H1 (cell line): ENCODE measurements at regions not wholly inside any gene's neighbourhood (a gene's known extent, or its start where the extent isn't known, plus 50 kb on each side); places are given as distances from the start of the nearest gene placed in this dataset.

ENCODE experiments used
- CTCF ChIA-PET: fragments of 300-600 bp; sonication (Branson Sonifier 250); formaldehyde crosslinking; loops from one replicate; lab custom pipeline; 2021; ENCODE audit not compliant: partially characterized antibody; lab: Charles Lee
- POLR2A ChIA-PET: fragments of 300-600 bp; sonication (Branson Sonifier 250); formaldehyde crosslinking; loops from one replicate; lab custom pipeline; 2021; ENCODE audit warnings: inconsistent platforms; ENCODE audit not compliant: partially characterized antibody; lab: Charles Lee
- DNase-seq, 2 experiments: peaks; one replicate each; pipeline versions ENCODE4 v3.0.0 to v3.0.0-alpha.2; 2010 to 2022; ENCODE audit warnings: low spot score in 2 of 2, low read depth in 1 of 2, mixed read lengths in 1 of 2
- FAIRE-seq: peaks from 2 replicates; lab custom pipeline; 2011; peaks lifted over from hg19 to GRCh38; lab: Jason Lieb, UNC
- H2AFZ ChIP-seq: 2 replicates; pipeline ENCODE4 v1.8.1; 2012; ENCODE audit warnings: low read length, inconsistent platforms
- H2AK5ac ChIP-seq: 2 replicates; pipeline ENCODE4 v1.6.1; 2013; ENCODE audit warnings: low read depth, low read length
- H2BK120ac ChIP-seq: replicated peaks from 2 replicates; pipeline ENCODE3; 2013; ENCODE audit warnings: low read depth, low read length, inconsistent platforms
- H2BK12ac ChIP-seq: 2 replicates; pipeline ENCODE4 v1.6.1; 2013; ENCODE audit warnings: low read depth, low read length
- H2BK15ac ChIP-seq: 2 replicates; pipeline ENCODE4 v1.6.1; 2013; ENCODE audit warnings: low read length
- H2BK20ac ChIP-seq: 2 replicates; pipeline ENCODE4 v1.6.1; 2013; ENCODE audit warnings: low read length
- H2BK5ac ChIP-seq: 2 replicates; pipeline ENCODE4 v1.6.1; 2013; ENCODE audit warnings: low read depth, low read length
- H3K14ac ChIP-seq: 2 replicates; pipeline ENCODE4 v1.6.1; 2013; ENCODE audit warnings: inconsistent platforms; ENCODE audit not compliant: insufficient read length
- H3K18ac ChIP-seq: 2 replicates; pipeline ENCODE4 v1.6.1; 2013; ENCODE audit warnings: low read length; ENCODE audit errors: extremely low read depth
- H3K23ac ChIP-seq: 2 replicates; pipeline ENCODE4 v1.6.1; 2013; ENCODE audit warnings: inconsistent platforms; ENCODE audit not compliant: insufficient read length
- H3K23me2 ChIP-seq: 2 replicates; pipeline ENCODE4 v1.6.1; 2013; ENCODE audit warnings: low read depth, low read length
- H3K27ac ChIP-seq: 2 replicates; pipeline ENCODE4 v1.6.1; 2011; ENCODE audit warnings: low read depth, low read length, inconsistent platforms
- H3K27me3 ChIP-seq, 4 experiments: replicated peaks in 1 of 4; 1 replicate in 1 of 4; 2 replicates in 3 of 4; pipeline versions ENCODE4 v1.6.1 to v1.8.1; 2011 to 2013; ENCODE audit warnings: low read length in 3 of 4, mild to moderate bottlenecking in 3 of 4, inconsistent platforms in 2 of 4, mixed read lengths in 2 of 4, moderate library complexity in 1 of 4; ENCODE audit not compliant: control insufficient read depth in 3 of 4, insufficient read depth in 3 of 4; ENCODE audit errors: extremely low read depth in 1 of 4
- H3K36me3 ChIP-seq, 4 experiments: 2 replicates each; pipeline versions ENCODE4 v1.6.1 to v1.8.1; 2011 to 2013; ENCODE audit warnings: mild to moderate bottlenecking in 4 of 4, low read length in 3 of 4, moderate library complexity in 2 of 4, control low read depth in 1 of 4, inconsistent platforms in 1 of 4; ENCODE audit not compliant: insufficient read depth in 4 of 4, control insufficient read depth in 2 of 4
- H3K4ac ChIP-seq: replicated peaks from 2 replicates; pipeline ENCODE3; 2013; ENCODE audit warnings: low read length, low read depth, mixed read lengths, inconsistent platforms; ENCODE audit not compliant: insufficient read length
- H3K4me1 ChIP-seq, 4 experiments: replicated peaks in 1 of 4; 1 replicate in 1 of 4; 2 replicates in 3 of 4; pipeline versions ENCODE4 v1.6.1 to v1.8.1; 2011 to 2013; ENCODE audit warnings: low read length in 3 of 4, inconsistent platforms in 2 of 4, mixed read lengths in 1 of 4; ENCODE audit not compliant: insufficient read depth in 4 of 4, control insufficient read depth in 3 of 4
- H3K4me2 ChIP-seq, 2 experiments: 2 replicates each; pipeline versions ENCODE4 v1.6.1 to v1.8.1; 2011 to 2013; ENCODE audit warnings: low read depth in 2 of 2, low read length in 2 of 2, control low read depth in 1 of 2, inconsistent platforms in 1 of 2, mild to moderate bottlenecking in 1 of 2; ENCODE audit not compliant: insufficient read depth in 1 of 2
- H3K4me3 ChIP-seq, 4 experiments: fragments of 200-600, 300-600 bp in 1 of 4; sonication (generic), shearing (Covaris generic), sonication (Bioruptor Twin) in 1 of 4; 2 replicates each; pipeline versions ENCODE4 v1.5.1 to v1.8.1; 2011 to 2016; ENCODE audit warnings: low read length in 4 of 4, low read depth in 3 of 4, control low read depth in 2 of 4, inconsistent platforms in 2 of 4, mild to moderate bottlenecking in 2 of 4, mixed read lengths in 1 of 4, moderate library complexity in 1 of 4; ENCODE audit not compliant: insufficient read depth in 2 of 4; ENCODE audit errors: extremely low read depth in 1 of 4
- H3K56ac ChIP-seq: replicated peaks from 2 replicates; pipeline ENCODE3; 2013; ENCODE audit warnings: low read depth, mild to moderate bottlenecking, mixed read lengths, low read length, inconsistent platforms; ENCODE audit not compliant: insufficient read length
- H3K79me1 ChIP-seq: 2 replicates; pipeline ENCODE4 v1.6.1; 2013; ENCODE audit warnings: low read depth, low read length, control low read depth
- H3K79me2 ChIP-seq, 2 experiments: 2 replicates each; pipeline versions ENCODE4 v1.6.1 to v1.8.1; 2012 to 2013; ENCODE audit warnings: low read length in 2 of 2, mild to moderate bottlenecking in 2 of 2, inconsistent platforms in 1 of 2; ENCODE audit not compliant: insufficient read depth in 2 of 2, control insufficient read depth in 1 of 2
- H3K9ac ChIP-seq, 4 experiments: replicated peaks in 1 of 4; 1 replicate in 1 of 4; 2 replicates in 3 of 4; pipeline versions ENCODE4 v1.6.1 to v1.8.1; 2011 to 2013; ENCODE audit warnings: low read depth in 3 of 4, low read length in 3 of 4, control low read depth in 2 of 4, mild to moderate bottlenecking in 2 of 4, moderate library complexity in 2 of 4, inconsistent platforms in 1 of 4; ENCODE audit errors: extremely low read depth in 1 of 4
- H3K9me3 ChIP-seq, 2 experiments: 2 replicates each; pipeline versions ENCODE4 v1.6.1 to v1.8.1; 2012 to 2013; ENCODE audit warnings: mild to moderate bottlenecking in 2 of 2, moderate library complexity in 2 of 2, control low read depth in 1 of 2, inconsistent platforms in 1 of 2, low read depth in 1 of 2, low read length in 1 of 2, mixed read lengths in 1 of 2; ENCODE audit not compliant: insufficient read depth in 2 of 2
- H4K20me1 ChIP-seq, 2 experiments: replicated peaks in 1 of 2; 2 replicates each; pipeline versions ENCODE3 to v1.8.1; 2011 to 2013; ENCODE audit warnings: inconsistent platforms in 2 of 2, low read length in 2 of 2, mild to moderate bottlenecking in 1 of 2; ENCODE audit not compliant: insufficient read depth in 2 of 2, control insufficient read depth in 1 of 2
- H4K5ac ChIP-seq: 2 replicates; pipeline ENCODE4 v1.6.1; 2013; ENCODE audit warnings: low read length, low read depth, mixed read lengths, inconsistent platforms; ENCODE audit not compliant: insufficient read length
- H4K8ac ChIP-seq: 2 replicates; pipeline ENCODE4 v1.8.0; 2013; ENCODE audit warnings: mild to moderate bottlenecking, moderate library complexity, low read length, inconsistent platforms; ENCODE audit not compliant: insufficient read depth; ENCODE audit errors: extremely low read depth
- H4K91ac ChIP-seq: replicated peaks from 2 replicates; pipeline ENCODE3; 2013; ENCODE audit warnings: low read length, mixed read lengths, inconsistent platforms; ENCODE audit not compliant: insufficient read length
- GABPA ChIP-seq: IDR thresholded peaks from 2 replicates; pipeline ENCODE4 v1.6.1; 2011; ENCODE audit warnings: mild to moderate bottlenecking, low read length, moderate library complexity, borderline replicate concordance; ENCODE audit not compliant: insufficient read depth
- KDM5A ChIP-seq: fragments of 200-600 bp; IDR thresholded peaks from 2 replicates; pipeline ENCODE4 v1.7.1; 2012; ENCODE audit warnings: mild to moderate bottlenecking, low read length, inconsistent platforms, mixed read lengths
- MAFK ChIP-seq: IDR thresholded peaks from 2 replicates; pipeline ENCODE4 v1.6.1; 2012; ENCODE audit warnings: low read depth, mild to moderate bottlenecking, improper control_type of control experiment, low read length
- SRF ChIP-seq: IDR thresholded peaks from 2 replicates; pipeline ENCODE4 v1.6.1; 2011; ENCODE audit warnings: mild to moderate bottlenecking, low read depth, low read length, moderate library complexity

- Histone ChIP-seq H3K36me3 (no peaks in the 10 kb centered on the region; a peak in 1 of 8 replicates), H2BK15ac (no peak overlapping the region), H3K56ac (no peak overlapping the region)
- TF ChIP-seq KDM5A: no peak
- no peak for TF ChIP-seq SRF
- no peak for TF ChIP-seq GABPA
- no peak for TF ChIP-seq MAFK
These were observed 733.0 kb upstream of the ZWINT start for GRCh38 chr10:57094083-57094482.

More at GRCh38 chr10:57094083-57094482, 733.0 kb upstream of the ZWINT start:
- Histone ChIP-seq H3K23ac (no peak overlapping the region), H3K4me3 (no peak overlapping the region), H3K14ac (no peak overlapping the region), H3K4ac (no peak overlapping the region), H3K79me2 (no peaks in the 10 kb centered on the region), H4K91ac (no peak overlapping the region), H3K4me1 (peaks cover 0 to 3% (median 2%) of the 10 kb centered on the region in 4 experiments; a peak in 2 of 7 replicates), H4K20me1 (no peaks in the 10 kb centered on the region), H4K8ac (no peak overlapping the region), H3K9ac (no peak overlapping the region), H3K9me3 (no peaks in the 10 kb centered on the region; a peak in 1 of 4 replicates), H3K27ac (no peak overlapping the region), H2AK5ac (no peak overlapping the region), H3K79me1 (no peaks in the 10 kb centered on the region), H2BK20ac (no peak overlapping the region), H2AFZ (no peak overlapping the region), H3K23me2 (no peaks in the 10 kb centered on the region), H2BK5ac (no peak overlapping the region), H3K27me3 (no peaks in the 10 kb centered on the region), H3K4me2 (no peak overlapping the region), H3K18ac (no peak overlapping the region), H2BK120ac (no peak overlapping the region), H4K5ac (no peak overlapping the region), H2BK12ac (no peak overlapping the region)
- FAIRE-seq (no peak), DNase-seq (no peak)
- ChIA-PET POLR2A (no interaction called here), CTCF (no interaction called here)
